ENCODE measurements at regions not wholly inside any gene's neighbourhood (a gene's known extent, or its start where the extent isn't known, plus 50 kb on each side); places are given as distances from the start of the nearest gene placed in this dataset.

GRCh38 chr3:22106213-22106896 is 355.3 kb upstream of the ZNF385D start:
- no peak for TF ChIP-seq FOXP2 (optimal IDR thresholded peaks at IDR 0.05; ENCODE audit: borderline replicate concordance, extremely low read depth, extremely low read length, insufficient read depth)
- no peak for TF ChIP-seq REST (IDR thresholded peaks at IDR 0.05; ENCODE audit: insufficient read depth in 1 of 2, low read depth in 2 of 2, low read length in 2 of 2)
- no peak for TF ChIP-seq SIN3A (IDR thresholded peaks at IDR 0.05; ENCODE audit: borderline replicate concordance, insufficient read depth, low read length)
- no peak for TF ChIP-seq TAF1 (IDR thresholded peaks at IDR 0.05; ENCODE audit: borderline replicate concordance, insufficient read depth, low read length)
- no peak for TF ChIP-seq POLR2AphosphoS5 (IDR thresholded peaks at IDR 0.05; ENCODE audit: low read depth, low read length)

- TF ChIP-seq TAF1 (IDR thresholded peaks at IDR 0.05; ENCODE audit: borderline replicate concordance, insufficient read depth, low read length) (no peak), POLR2AphosphoS5 (IDR thresholded peaks at IDR 0.05; ENCODE audit: low read depth, low read length) (no peak)
These were observed 360.2 kb upstream of the ZNF385D start for GRCh38 chr3:22111226-22111625.

- no peak for TF ChIP-seq FOXP2 (optimal IDR thresholded peaks at IDR 0.05; ENCODE audit: borderline replicate concordance, extremely low read depth, extremely low read length, insufficient read depth)
- TF ChIP-seq REST (IDR thresholded peaks at IDR 0.05; ENCODE audit: insufficient read depth in 1 of 2, low read depth in 2 of 2, low read length in 2 of 2): no peak
- no peak for TF ChIP-seq POLR2AphosphoS5 (IDR thresholded peaks at IDR 0.05; ENCODE audit: low read depth, low read length)
- TF ChIP-seq TAF1 (IDR thresholded peaks at IDR 0.05; ENCODE audit: borderline replicate concordance, insufficient read depth, low read length): no peak
- TF ChIP-seq SIN3A (IDR thresholded peaks at IDR 0.05; ENCODE audit: borderline replicate concordance, insufficient read depth, low read length): no peak
These were observed 362.4 kb upstream of the ZNF385D start for GRCh38 chr3:22113453-22113852.

GRCh38 chr3:22115581-22115980 is 364.6 kb upstream of the ZNF385D start:
- no peak for TF ChIP-seq FOXP2 (optimal IDR thresholded peaks at IDR 0.05; ENCODE audit: borderline replicate concordance, extremely low read depth, extremely low read length, insufficient read depth)
- TF ChIP-seq REST (IDR thresholded peaks at IDR 0.05; ENCODE audit: insufficient read depth in 1 of 2, low read depth in 2 of 2, low read length in 2 of 2): no peak
- no peak for TF ChIP-seq POLR2AphosphoS5 (IDR thresholded peaks at IDR 0.05; ENCODE audit: low read depth, low read length)
- TF ChIP-seq SIN3A (IDR thresholded peaks at IDR 0.05; ENCODE audit: borderline replicate concordance, insufficient read depth, low read length): no peak
- no peak for TF ChIP-seq TAF1 (IDR thresholded peaks at IDR 0.05; ENCODE audit: borderline replicate concordance, insufficient read depth, low read length)

GRCh38 chr3:22117091-22117490 is 366.1 kb upstream of the ZNF385D start:
- TF ChIP-seq REST (IDR thresholded peaks at IDR 0.05; ENCODE audit: insufficient read depth in 1 of 2, low read depth in 2 of 2, low read length in 2 of 2) (no peak), SIN3A (IDR thresholded peaks at IDR 0.05; ENCODE audit: borderline replicate concordance, insufficient read depth, low read length) (no peak), FOXP2 (optimal IDR thresholded peaks at IDR 0.05; ENCODE audit: borderline replicate concordance, extremely low read depth, extremely low read length, insufficient read depth) (no peak), TAF1 (IDR thresholded peaks at IDR 0.05; ENCODE audit: borderline replicate concordance, insufficient read depth, low read length) (no peak)
